Glutamatergic neuron (in vitro differentiated cells): ENCODE measurements at regions not wholly inside any gene's neighbourhood (a gene's known extent, or its start where the extent isn't known, plus 50 kb on each side); places are given as distances from the start of the nearest gene placed in this dataset.

Experiments used
- DNase-seq: peaks from one replicate; pipeline ENCODE4 v3.0.0; 2022
- H3K27ac Mint-ChIP-seq: one replicate; pipeline ENCODE4 v1.8.0; 2020; ENCODE audit warnings: mild to moderate bottlenecking, mixed read lengths, inconsistent platforms; ENCODE audit not compliant: unreplicated experiment
- H3K27me3 Mint-ChIP-seq: one replicate; pipeline ENCODE4 v1.8.0; 2020; ENCODE audit warnings: mild to moderate bottlenecking, moderate library complexity, mixed read lengths, inconsistent platforms; ENCODE audit not compliant: unreplicated experiment
- H3K36me3 Mint-ChIP-seq: one replicate; pipeline ENCODE4 v1.8.0; 2020; ENCODE audit warnings: mild to moderate bottlenecking, mixed read lengths, inconsistent platforms; ENCODE audit not compliant: unreplicated experiment
- H3K4me1 Mint-ChIP-seq: one replicate; pipeline ENCODE4 v1.8.0; 2020; ENCODE audit warnings: mild to moderate bottlenecking, low read depth, mixed read lengths, inconsistent platforms; ENCODE audit not compliant: unreplicated experiment
- H3K4me3 Mint-ChIP-seq: one replicate; pipeline ENCODE4 v1.8.0; 2020; ENCODE audit warnings: mild to moderate bottlenecking, mixed read lengths, inconsistent platforms; ENCODE audit not compliant: unreplicated experiment
- H3K9me3 Mint-ChIP-seq: one replicate; pipeline ENCODE4 v1.8.0; 2020; ENCODE audit warnings: mild to moderate bottlenecking, moderate library complexity, mixed read lengths, inconsistent platforms; ENCODE audit not compliant: unreplicated experiment
- TF ChIP-seq, protein P1 (sequence below): fragments of 200-600 bp; sonication (generic); IDR thresholded peaks from one replicate; pipeline ENCODE4 v1.5.0; 2021; ENCODE audit not compliant: partially characterized antibody, unreplicated experiment

DNA sequence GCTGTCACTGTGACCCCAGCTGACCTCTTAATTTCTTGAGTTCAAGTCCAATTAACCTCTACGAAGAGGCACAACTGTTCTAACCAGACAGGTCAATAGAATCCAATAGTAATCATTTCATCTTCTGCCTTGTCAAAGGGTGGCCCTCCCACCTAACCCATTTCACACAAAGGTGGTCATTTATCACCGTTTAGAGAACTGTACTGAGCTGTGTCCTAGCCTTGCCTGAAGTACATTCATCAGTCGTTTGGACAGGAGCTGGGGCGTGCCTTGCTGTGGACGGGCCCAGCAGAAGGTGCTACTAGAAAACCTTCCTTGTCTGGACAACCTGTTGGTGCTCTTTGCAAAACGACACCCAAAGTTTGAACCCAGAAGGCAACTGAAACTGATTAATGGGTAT, 605.4 kb downstream of the ISL1 start:
- Mint-ChIP-seq H3K36me3 (no peaks in the 10 kb centered on the region), H3K9me3 (peaks cover 7% of the 10 kb centered on the region), H3K27ac (peak overlapping the region; percentile 82), H3K4me1 (peaks cover 21% of the 10 kb centered on the region), H3K4me3 (no peak overlapping the region), H3K27me3 (peaks cover 2% of the 10 kb centered on the region)
- no peak for DNase-seq
- TF ChIP-seq, protein P1, sequence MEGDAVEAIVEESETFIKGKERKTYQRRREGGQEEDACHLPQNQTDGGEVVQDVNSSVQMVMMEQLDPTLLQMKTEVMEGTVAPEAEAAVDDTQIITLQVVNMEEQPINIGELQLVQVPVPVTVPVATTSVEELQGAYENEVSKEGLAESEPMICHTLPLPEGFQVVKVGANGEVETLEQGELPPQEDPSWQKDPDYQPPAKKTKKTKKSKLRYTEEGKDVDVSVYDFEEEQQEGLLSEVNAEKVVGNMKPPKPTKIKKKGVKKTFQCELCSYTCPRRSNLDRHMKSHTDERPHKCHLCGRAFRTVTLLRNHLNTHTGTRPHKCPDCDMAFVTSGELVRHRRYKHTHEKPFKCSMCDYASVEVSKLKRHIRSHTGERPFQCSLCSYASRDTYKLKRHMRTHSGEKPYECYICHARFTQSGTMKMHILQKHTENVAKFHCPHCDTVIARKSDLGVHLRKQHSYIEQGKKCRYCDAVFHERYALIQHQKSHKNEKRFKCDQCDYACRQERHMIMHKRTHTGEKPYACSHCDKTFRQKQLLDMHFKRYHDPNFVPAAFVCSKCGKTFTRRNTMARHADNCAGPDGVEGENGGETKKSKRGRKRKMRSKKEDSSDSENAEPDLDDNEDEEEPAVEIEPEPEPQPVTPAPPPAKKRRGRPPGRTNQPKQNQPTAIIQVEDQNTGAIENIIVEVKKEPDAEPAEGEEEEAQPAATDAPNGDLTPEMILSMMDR = no peak

DNA sequence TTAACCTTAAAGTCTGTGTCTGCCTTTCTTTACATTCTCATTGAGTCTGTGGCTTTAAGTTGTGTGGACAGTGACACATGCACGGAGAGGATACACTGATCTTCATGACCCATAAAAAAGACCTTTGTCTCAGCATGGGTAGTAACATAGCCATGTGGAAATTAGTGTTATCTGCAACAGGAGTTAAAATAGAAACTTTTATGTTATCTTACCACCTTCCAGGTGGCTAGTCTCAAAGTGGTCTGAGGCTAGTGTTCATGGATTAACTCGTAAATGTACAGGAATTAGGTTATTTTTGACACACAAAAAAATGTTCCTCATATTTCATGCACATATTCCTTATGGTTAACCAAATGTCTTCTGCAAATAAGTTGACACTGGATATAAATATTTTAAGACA, 607.0 kb downstream of the ISL1 start:
- no peak overlapping the region for H3K27ac Mint-ChIP-seq
- H3K4me3 Mint-ChIP-seq = no peak overlapping the region
- peaks cover 2% of the 10 kb centered on the region for H3K27me3 Mint-ChIP-seq
- DNase-seq = no peak
- no peaks in the 10 kb centered on the region for H3K36me3 Mint-ChIP-seq
- H3K9me3 Mint-ChIP-seq = peaks cover 11% of the 10 kb centered on the region
- TF ChIP-seq, protein P1 = no peak
- peaks cover 21% of the 10 kb centered on the region for H3K4me1 Mint-ChIP-seq

GRCh38 chr5:51990661-51991180, 607.5 kb downstream of the ISL1 start:
- no peak overlapping the region for H3K4me3 Mint-ChIP-seq
- TF ChIP-seq, protein P1 = no peak
- peaks cover 24% of the 10 kb centered on the region for H3K4me1 Mint-ChIP-seq
- H3K27ac Mint-ChIP-seq = no peak overlapping the region
- H3K9me3 Mint-ChIP-seq = peaks cover 11% of the 10 kb centered on the region
- DNase-seq = no peak
- peaks cover 2% of the 10 kb centered on the region for H3K27me3 Mint-ChIP-seq
- H3K36me3 Mint-ChIP-seq = no peaks in the 10 kb centered on the region

DNA sequence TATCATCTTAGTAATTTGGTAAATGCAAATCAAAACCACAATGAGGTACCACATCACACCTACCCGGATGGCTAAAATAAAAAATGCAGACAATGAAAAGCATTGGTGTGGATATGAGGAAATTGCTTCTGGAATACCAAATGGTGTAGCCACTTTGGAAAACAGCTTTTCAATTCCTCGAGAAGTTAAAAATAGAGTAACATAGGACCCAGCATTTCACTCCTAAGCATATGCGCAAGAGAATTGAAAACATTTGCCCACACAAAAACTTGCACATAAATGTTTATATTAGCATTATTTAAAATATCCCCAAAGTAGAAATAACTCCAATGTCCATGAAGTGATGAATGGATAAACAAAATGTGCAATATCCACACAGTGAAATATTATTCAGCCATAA, 608.7 kb downstream of the ISL1 start:
- H3K27me3 Mint-ChIP-seq = peaks cover 2% of the 10 kb centered on the region
- H3K4me3 Mint-ChIP-seq = no peak overlapping the region
- DNase-seq = no peak
- peaks cover 34% of the 10 kb centered on the region for H3K4me1 Mint-ChIP-seq
- H3K27ac Mint-ChIP-seq = no peak overlapping the region
- TF ChIP-seq, protein P1 = no peak
- H3K36me3 Mint-ChIP-seq = no peaks in the 10 kb centered on the region
- H3K9me3 Mint-ChIP-seq = peaks cover 11% of the 10 kb centered on the region

GRCh38 chr5:51995773-51996306, 612.6 kb downstream of the ISL1 start:
- peak overlapping the region; percentile 7 for H3K27ac Mint-ChIP-seq
- TF ChIP-seq, protein P1 = no peak
- H3K4me1 Mint-ChIP-seq = peaks cover 28% of the 10 kb centered on the region
- peaks cover 3% of the 10 kb centered on the region for H3K9me3 Mint-ChIP-seq
- H3K36me3 Mint-ChIP-seq = no peaks in the 10 kb centered on the region
- DNase-seq = no peak
- peak overlapping the region; percentile 7 for H3K4me3 Mint-ChIP-seq
- no peaks in the 10 kb centered on the region for H3K27me3 Mint-ChIP-seq
